ENCODE measurements at regions not wholly inside any gene's neighbourhood (a gene's known extent, or its start where the extent isn't known, plus 50 kb on each side); places are given as distances from the start of the nearest gene placed in this dataset.
"Not testable (repeated sequence)": the region's sequence is repeated elsewhere in the genome, so short reads cannot be mapped to it uniquely, and the experiment has no call there.

- DNase-seq (ENCODE audit: low spot score), result no peak
Measured at GRCh38 chr7:152594801-152595200, 81.1 kb downstream of the XRCC2 start.

- no peak for DNase-seq (ENCODE audit: low spot score)
Measured at GRCh38 chr7:152591976-152592375, 84.0 kb downstream of the XRCC2 start.

GRCh38 chr7:152590481-152590880, 85.5 kb downstream of the XRCC2 start:
- DNase-seq (ENCODE audit: low spot score), result no peak

- not testable (repeated sequence) for DNase-seq (ENCODE audit: low spot score)
Measured at GRCh38 chr7:152589821-152590220, 86.1 kb downstream of the XRCC2 start.

GRCh38 chr7:152588350-152588749, 87.6 kb downstream of the XRCC2 start:
- DNase-seq (ENCODE audit: low spot score), result peak; percentile 39

- DNase-seq (ENCODE audit: low spot score), result no peak
Measured at GRCh38 chr7:152587366-152587765, 88.6 kb downstream of the XRCC2 start.

- DNase-seq (ENCODE audit: low spot score), result no peak
Measured at GRCh38 chr7:152583006-152583405, 92.9 kb downstream of the XRCC2 start.

GRCh38 chr7:152579070-152579469, 96.9 kb downstream of the XRCC2 start:
- no peak for DNase-seq (ENCODE audit: low spot score)

GRCh38 chr7:152577339-152577738, 98.6 kb downstream of the XRCC2 start:
- DNase-seq (ENCODE audit: low spot score), result no peak

- DNase-seq (ENCODE audit: low spot score), result no peak
Measured at GRCh38 chr7:152574892-152575548, 100.9 kb downstream of the XRCC2 start.

GRCh38 chr7:152573186-152573585, 102.8 kb downstream of the XRCC2 start:
- not testable (repeated sequence) for DNase-seq (ENCODE audit: low spot score)

- no peak for DNase-seq (ENCODE audit: low spot score)
Measured at GRCh38 chr7:152572101-152572500, 103.8 kb downstream of the XRCC2 start.

GRCh38 chr7:152571068-152571467, 104.9 kb downstream of the XRCC2 start:
- DNase-seq (ENCODE audit: low spot score), result no peak

GRCh38 chr7:152568972-152569371, 107.0 kb downstream of the XRCC2 start:
- no peak for DNase-seq (ENCODE audit: low spot score)

GRCh38 chr7:152565731-152566130, 110.2 kb downstream of the XRCC2 start:
- DNase-seq (ENCODE audit: low spot score), result no peak

- no peak for DNase-seq (ENCODE audit: low spot score)
Measured at GRCh38 chr7:152564656-152565250, 111.2 kb downstream of the XRCC2 start.

GRCh38 chr7:152556013-152556755, 119.8 kb downstream of the XRCC2 start:
- DNase-seq (ENCODE audit: low spot score), result no peak

- DNase-seq (ENCODE audit: low spot score), result no peak
Measured at GRCh38 chr7:152553671-152554317, 118.0 kb upstream of the KMT2C start.

GRCh38 chr7:152551304-152552036, 115.7 kb upstream of the KMT2C start:
- no peak for DNase-seq (ENCODE audit: low spot score)

GRCh38 chr7:152544971-152545619, 109.3 kb upstream of the KMT2C start:
- no peak for DNase-seq (ENCODE audit: low spot score)

GRCh38 chr7:152544481-152544927, 108.7 kb upstream of the KMT2C start:
- no peak for DNase-seq (ENCODE audit: low spot score)
